Fibroblast of lung (primary cell): ENCODE measurements at regions not wholly inside any gene's neighbourhood (a gene's known extent, or its start where the extent isn't known, plus 50 kb on each side); places are given as distances from the start of the nearest gene placed in this dataset.

ENCODE experiments used
- DNase-seq, 2 donors: peaks; one replicate each; pipeline versions ENCODE4 v3.0.0 to v3.0.0-alpha.2; 2010; ENCODE audit warnings: low read depth in 2 of 2
- H2AFZ ChIP-seq: 2 replicates; pipeline ENCODE4 v1.5.1; 2012; ENCODE audit warnings: low read length, control low read depth, inconsistent platforms
- H3K27ac ChIP-seq: 2 replicates; pipeline ENCODE4 v1.5.1; 2011; ENCODE audit warnings: low read length, control low read depth; ENCODE audit not compliant: insufficient read depth
- H3K27me3 ChIP-seq: 2 replicates; pipeline ENCODE4 v1.5.1; 2011; ENCODE audit warnings: mild to moderate bottlenecking, low read length; ENCODE audit not compliant: control insufficient read depth, insufficient read depth
- H3K36me3 ChIP-seq: 2 replicates; pipeline ENCODE4 v1.5.1; 2011; ENCODE audit warnings: low read length; ENCODE audit not compliant: control insufficient read depth, insufficient read depth
- H3K4me1 ChIP-seq: 2 replicates; pipeline ENCODE4 v1.5.1; 2011; ENCODE audit warnings: low read length; ENCODE audit not compliant: control insufficient read depth, insufficient read depth; ENCODE audit errors: extremely low read depth
- H3K4me2 ChIP-seq: 2 replicates; pipeline ENCODE4 v1.5.1; 2011; ENCODE audit warnings: low read length, control low read depth; ENCODE audit not compliant: insufficient read depth; ENCODE audit errors: extremely low read depth
- H3K4me3 ChIP-seq, 4 experiments: fragments of 200-600 bp in 1 of 4; sonication (generic) in 1 of 4; replicated peaks in 1 of 4; 2 replicates each; pipeline ENCODE4 v1.5.1; 2011 to 2016; ENCODE audit warnings: low read length in 4 of 4, low read depth in 3 of 4, mild to moderate bottlenecking in 3 of 4, control low read depth in 2 of 4, inconsistent platforms in 1 of 4, mixed read lengths in 1 of 4; ENCODE audit not compliant: insufficient read depth in 1 of 4; ENCODE audit errors: control extremely low read depth in 1 of 4
- H3K79me2 ChIP-seq: 2 replicates; pipeline ENCODE4 v1.5.1; 2012; ENCODE audit warnings: mild to moderate bottlenecking, low read length, inconsistent platforms; ENCODE audit not compliant: control insufficient read depth, insufficient read depth
- H3K9ac ChIP-seq: 2 replicates; pipeline ENCODE4 v1.5.1; 2011; ENCODE audit warnings: mild to moderate bottlenecking, low read length, control low read depth; ENCODE audit not compliant: insufficient read depth
- H3K9me3 ChIP-seq: 2 replicates; pipeline ENCODE4 v1.5.1; 2012; ENCODE audit warnings: low read depth, low read length; ENCODE audit not compliant: control insufficient read depth, insufficient read depth
- H4K20me1 ChIP-seq: 2 replicates; pipeline ENCODE4 v1.5.1; 2011; ENCODE audit warnings: low read length; ENCODE audit not compliant: control insufficient read depth, insufficient read depth; ENCODE audit errors: extremely low read depth
- EZH2 ChIP-seq: IDR thresholded peaks from 2 replicates; pipeline ENCODE4 v1.5.1; 2012; ENCODE audit warnings: low read length, control low read depth, mild to moderate bottlenecking; ENCODE audit errors: missing control alignments
- TF ChIP-seq, protein P1 (sequence below), 2 donors: IDR thresholded peaks in 1 of 2; conservative IDR thresholded peaks in 1 of 2; 1 replicate in 1 of 2; 2 replicates in 1 of 2; pipeline ENCODE4 v1.5.1; 2011 to 2012; ENCODE audit warnings: low read length in 2 of 2, control low read depth in 1 of 2, inconsistent platforms in 1 of 2, low read depth in 1 of 2, mild to moderate bottlenecking in 1 of 2

DNA sequence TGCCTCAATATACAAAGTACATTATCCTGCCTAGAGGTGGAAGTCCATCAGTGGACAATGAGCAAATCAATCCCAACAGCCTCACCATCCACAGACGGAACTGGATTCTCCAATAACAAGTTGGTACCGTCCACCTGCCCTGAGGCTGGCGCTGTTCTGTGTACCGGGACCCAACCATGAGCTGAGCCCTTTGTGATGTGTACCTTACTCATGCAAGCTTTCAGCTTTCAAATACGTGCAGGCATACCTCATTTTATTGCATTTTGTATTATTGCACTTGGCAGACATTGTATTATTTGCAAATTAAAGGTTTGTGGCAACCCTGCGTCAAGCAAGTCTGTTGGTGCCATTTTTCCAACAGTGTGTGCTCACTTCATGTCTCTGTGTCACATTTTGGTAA is 476.0 kb upstream of the MKI67 start:
- TF ChIP-seq, protein P1, sequence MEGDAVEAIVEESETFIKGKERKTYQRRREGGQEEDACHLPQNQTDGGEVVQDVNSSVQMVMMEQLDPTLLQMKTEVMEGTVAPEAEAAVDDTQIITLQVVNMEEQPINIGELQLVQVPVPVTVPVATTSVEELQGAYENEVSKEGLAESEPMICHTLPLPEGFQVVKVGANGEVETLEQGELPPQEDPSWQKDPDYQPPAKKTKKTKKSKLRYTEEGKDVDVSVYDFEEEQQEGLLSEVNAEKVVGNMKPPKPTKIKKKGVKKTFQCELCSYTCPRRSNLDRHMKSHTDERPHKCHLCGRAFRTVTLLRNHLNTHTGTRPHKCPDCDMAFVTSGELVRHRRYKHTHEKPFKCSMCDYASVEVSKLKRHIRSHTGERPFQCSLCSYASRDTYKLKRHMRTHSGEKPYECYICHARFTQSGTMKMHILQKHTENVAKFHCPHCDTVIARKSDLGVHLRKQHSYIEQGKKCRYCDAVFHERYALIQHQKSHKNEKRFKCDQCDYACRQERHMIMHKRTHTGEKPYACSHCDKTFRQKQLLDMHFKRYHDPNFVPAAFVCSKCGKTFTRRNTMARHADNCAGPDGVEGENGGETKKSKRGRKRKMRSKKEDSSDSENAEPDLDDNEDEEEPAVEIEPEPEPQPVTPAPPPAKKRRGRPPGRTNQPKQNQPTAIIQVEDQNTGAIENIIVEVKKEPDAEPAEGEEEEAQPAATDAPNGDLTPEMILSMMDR (conservative IDR thresholded peaks at IDR 0.05 in 1 of 2, IDR thresholded peaks at IDR 0.05 in 1 of 2; ENCODE audit: low read depth in 1 of 2, low read length in 2 of 2) = no peak
- no peak for TF ChIP-seq EZH2

GRCh38 chr10:128604025-128604424 is 477.8 kb upstream of the MKI67 start:
- TF ChIP-seq, protein P1 (conservative IDR thresholded peaks at IDR 0.05 in 1 of 2, IDR thresholded peaks at IDR 0.05 in 1 of 2; ENCODE audit: low read depth in 1 of 2, low read length in 2 of 2) = no peak
- no peak for TF ChIP-seq EZH2
- Histone ChIP-seq H3K36me3 (no peaks in the 10 kb centered on the region), H3K79me2 (no peaks in the 10 kb centered on the region), H3K9ac (no peak overlapping the region), H3K4me3 (no peak overlapping the region), H4K20me1 (no peaks in the 10 kb centered on the region), H3K4me1 (no peaks in the 10 kb centered on the region), H2AFZ (no peak overlapping the region), H3K27ac (no peak overlapping the region), H3K27me3 (no peaks in the 10 kb centered on the region), H3K9me3 (no peaks in the 10 kb centered on the region), H3K4me2 (no peak overlapping the region)
- no peak for DNase-seq

More for the DNA sequence above, 476.0 kb upstream of the MKI67 start:
- Histone ChIP-seq H3K4me1 (no peaks in the 10 kb centered on the region), H4K20me1 (no peaks in the 10 kb centered on the region), H3K79me2 (no peaks in the 10 kb centered on the region), H2AFZ (no peak overlapping the region), H3K27ac (no peak overlapping the region), H3K36me3 (no peaks in the 10 kb centered on the region), H3K4me3 (no peak overlapping the region), H3K27me3 (no peaks in the 10 kb centered on the region), H3K9ac (no peak overlapping the region), H3K9me3 (no peaks in the 10 kb centered on the region), H3K4me2 (no peak overlapping the region)
- no peak for DNase-seq

GRCh38 chr10:128605180-128605579 is 479.0 kb upstream of the MKI67 start:
- Histone ChIP-seq H3K36me3 (no peaks in the 10 kb centered on the region), H3K79me2 (no peaks in the 10 kb centered on the region), H3K9ac (no peak overlapping the region), H4K20me1 (no peaks in the 10 kb centered on the region), H3K27ac (no peak overlapping the region), H3K4me3 (no peak overlapping the region), H3K4me2 (no peak overlapping the region), H3K4me1 (no peaks in the 10 kb centered on the region), H3K9me3 (no peaks in the 10 kb centered on the region), H3K27me3 (no peaks in the 10 kb centered on the region), H2AFZ (no peak overlapping the region)
- DNase-seq = no peak
- TF ChIP-seq, protein P1 (conservative IDR thresholded peaks at IDR 0.05 in 1 of 2, IDR thresholded peaks at IDR 0.05 in 1 of 2; ENCODE audit: low read depth in 1 of 2, low read length in 2 of 2) = no peak
- no peak for TF ChIP-seq EZH2
